ENCODE measurements at regions not wholly inside any gene's neighbourhood (a gene's known extent, or its start where the extent isn't known, plus 50 kb on each side); places are given as distances from the start of the nearest gene placed in this dataset.
"Not testable (repeated sequence)": the region's sequence is repeated elsewhere in the genome, so short reads cannot be mapped to it uniquely, and the experiment has no call there.

- no peak for DNase-seq
These were observed 496.9 kb upstream of the CAMK1G start for GRCh38 chr1:209086486-209087192.

GRCh38 chr1:209094384-209094783, 489.1 kb upstream of the CAMK1G start:
- no peak for DNase-seq

GRCh38 chr1:209095627-209096595, 487.6 kb upstream of the CAMK1G start:
- DNase-seq: no peak

GRCh38 chr1:209100460-209100859, 483.1 kb upstream of the CAMK1G start:
- DNase-seq: no peak

- no peak for DNase-seq
These were observed 482.4 kb upstream of the CAMK1G start for GRCh38 chr1:209101106-209101505.

- no peak for DNase-seq
These were observed 481.4 kb upstream of the CAMK1G start for GRCh38 chr1:209102120-209102519.

- no peak for DNase-seq
These were observed 481.0 kb upstream of the CAMK1G start for GRCh38 chr1:209102531-209102930.

GRCh38 chr1:209103092-209103491, 480.4 kb upstream of the CAMK1G start:
- DNase-seq: no peak

- no peak for DNase-seq
These were observed 478.9 kb upstream of the CAMK1G start for GRCh38 chr1:209104646-209105045.

- DNase-seq: no peak
These were observed 477.8 kb upstream of the CAMK1G start for GRCh38 chr1:209105701-209106100.

- no peak for DNase-seq
These were observed 477.2 kb upstream of the CAMK1G start for GRCh38 chr1:209106237-209106741.

GRCh38 chr1:209106861-209107260, 476.7 kb upstream of the CAMK1G start:
- no peak for DNase-seq

- DNase-seq: no peak
These were observed 476.0 kb upstream of the CAMK1G start for GRCh38 chr1:209107535-209107934.

GRCh38 chr1:209109001-209109785, 474.3 kb upstream of the CAMK1G start:
- DNase-seq: no peak

- no peak for DNase-seq
These were observed 470.0 kb upstream of the CAMK1G start for GRCh38 chr1:209113521-209113920.

- no peak for DNase-seq
These were observed 466.8 kb upstream of the CAMK1G start for GRCh38 chr1:209116705-209117104.

GRCh38 chr1:209123601-209124000, 459.9 kb upstream of the CAMK1G start:
- no peak for DNase-seq

GRCh38 chr1:209129091-209129490, 454.4 kb upstream of the CAMK1G start:
- not testable (repeated sequence) for DNase-seq

GRCh38 chr1:209130886-209131285, 452.6 kb upstream of the CAMK1G start:
- DNase-seq: no peak

- DNase-seq: no peak
These were observed 450.6 kb upstream of the CAMK1G start for GRCh38 chr1:209132736-209133467.

- DNase-seq: no peak
These were observed 449.5 kb upstream of the CAMK1G start for GRCh38 chr1:209134001-209134400.

- no peak for DNase-seq
These were observed 439.6 kb upstream of the CAMK1G start for GRCh38 chr1:209143916-209144315.

All from NCI-H510A (cell line).